Erythroblast (primary cell): ENCODE measurements at regions not wholly inside any gene's neighbourhood (a gene's known extent, or its start where the extent isn't known, plus 50 kb on each side); places are given as distances from the start of the nearest gene placed in this dataset.

Experiments used
- GATA1 ChIP-seq: IDR thresholded peaks from 2 replicates; pipeline ENCODE4 v1.6.1; 2011; ENCODE audit warnings: low read depth, mild to moderate bottlenecking, control low read depth, low read length, moderate library complexity
- POLR2A ChIP-seq: IDR thresholded peaks from 2 replicates; pipeline ENCODE4 v1.6.1; 2011; ENCODE audit warnings: mild to moderate bottlenecking, low read length

DNA sequence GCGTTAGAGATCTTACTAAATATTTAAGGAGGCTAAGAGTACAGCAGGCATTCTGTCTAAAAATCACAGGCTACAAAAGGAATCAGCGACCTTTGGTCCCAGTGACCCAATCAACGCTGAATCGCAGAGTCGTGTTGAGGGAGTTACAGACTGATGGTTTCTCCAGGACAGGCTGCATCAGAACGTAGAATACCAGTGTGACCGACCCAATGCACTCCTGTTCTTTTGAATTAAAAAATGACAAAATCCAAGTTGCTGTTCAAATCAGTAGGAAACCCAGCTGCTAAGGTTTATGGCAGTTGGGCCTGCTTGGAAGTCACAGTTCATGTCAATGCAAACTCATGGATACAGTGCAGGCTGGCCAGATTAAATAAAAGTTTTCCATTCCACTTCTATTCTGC, 155.8 kb upstream of the AFDN start:
- TF ChIP-seq POLR2A (no peak), GATA1 (no peak)
